ENCODE measurements at regions not wholly inside any gene's neighbourhood (a gene's known extent, or its start where the extent isn't known, plus 50 kb on each side); places are given as distances from the start of the nearest gene placed in this dataset.

GRCh38 chr14:50045039-50045711 is 71.2 kb downstream of the VCPKMT start:
- H3K27ac ChIP-seq, result peak overlapping the region; percentile 89
- H2AFZ ChIP-seq, result peak overlapping the region; percentile 54
- 52% methylated on average over 8 of the region's 8 CpGs for WGBS (ENCODE audit: low lambda C conversion rate, missing lambda C conversion rate)
- H3K4me2 ChIP-seq, result no peak overlapping the region
- no peaks in the 10 kb centered on the region for H3K36me3 ChIP-seq (replicated peaks; ENCODE audit: insufficient read depth, low read depth)
- H3K79me2 ChIP-seq, result no peaks in the 10 kb centered on the region
- DNase-seq (ENCODE audit: low spot score), result peak; percentile 73
- no peaks in the 10 kb centered on the region for H3K9me2 ChIP-seq (replicated peaks; ENCODE audit: insufficient read depth)
- no peak for TF ChIP-seq EZH2phosphoT487 (IDR thresholded peaks at IDR 0.05; ENCODE audit: low read depth, severe bottlenecking, unreplicated experiment)
- no peak for TF ChIP-seq CTCF (IDR thresholded peaks at IDR 0.05; ENCODE audit: poor library complexity)
- TF ChIP-seq EZH2 (IDR thresholded peaks at IDR 0.05; ENCODE audit: borderline replicate concordance), result no peak
- peaks cover 26% of the 10 kb centered on the region for H3K4me1 ChIP-seq (ENCODE audit: insufficient read depth)
- H3K4me3 ChIP-seq, result no peak overlapping the region
- no peaks in the 10 kb centered on the region for H3K27me3 ChIP-seq
- H3K9me3 ChIP-seq (ENCODE audit: low read depth), result no peaks in the 10 kb centered on the region
- no peaks in the 10 kb centered on the region for H4K20me1 ChIP-seq (ENCODE audit: insufficient read depth, poor library complexity, severe bottlenecking)

- Histone ChIP-seq H2AFZ (no peak overlapping the region), H3K36me3 (replicated peaks; ENCODE audit: insufficient read depth, low read depth) (no peaks in the 10 kb centered on the region), H3K4me2 (no peak overlapping the region), H3K9me2 (replicated peaks; ENCODE audit: insufficient read depth) (no peaks in the 10 kb centered on the region), H3K9me3 (ENCODE audit: low read depth) (no peaks in the 10 kb centered on the region), H3K4me3 (no peak overlapping the region), H3K79me2 (no peaks in the 10 kb centered on the region), H3K27ac (peak overlapping the region; percentile 89), H3K4me1 (ENCODE audit: insufficient read depth) (peaks cover 19% of the 10 kb centered on the region), H4K20me1 (ENCODE audit: insufficient read depth, poor library complexity, severe bottlenecking) (no peaks in the 10 kb centered on the region), H3K27me3 (no peaks in the 10 kb centered on the region)
- WGBS (ENCODE audit: low lambda C conversion rate, missing lambda C conversion rate), result 98% methylated on average over 2 of the region's 2 CpGs
- TF ChIP-seq CTCF (IDR thresholded peaks at IDR 0.05; ENCODE audit: poor library complexity), result no peak
- no peak for TF ChIP-seq EZH2 (IDR thresholded peaks at IDR 0.05; ENCODE audit: borderline replicate concordance)
- TF ChIP-seq EZH2phosphoT487 (IDR thresholded peaks at IDR 0.05; ENCODE audit: low read depth, severe bottlenecking, unreplicated experiment), result no peak
- no peak for DNase-seq (ENCODE audit: low spot score)
Measured at GRCh38 chr14:50045837-50046236, 70.5 kb downstream of the VCPKMT start.

GRCh38 chr14:50047274-50047676 is 69.1 kb downstream of the VCPKMT start:
- Histone ChIP-seq H3K79me2 (no peaks in the 10 kb centered on the region), H3K9me2 (replicated peaks; ENCODE audit: insufficient read depth) (no peaks in the 10 kb centered on the region), H3K4me1 (ENCODE audit: insufficient read depth) (peaks cover 19% of the 10 kb centered on the region), H3K36me3 (replicated peaks; ENCODE audit: insufficient read depth, low read depth) (no peaks in the 10 kb centered on the region), H3K9me3 (ENCODE audit: low read depth) (no peaks in the 10 kb centered on the region), H3K4me2 (no peak overlapping the region), H3K27me3 (no peaks in the 10 kb centered on the region), H3K4me3 (no peak overlapping the region), H4K20me1 (ENCODE audit: insufficient read depth, poor library complexity, severe bottlenecking) (no peaks in the 10 kb centered on the region), H2AFZ (no peak overlapping the region), H3K27ac (peak overlapping the region; percentile 89)
- peak; percentile 65 for DNase-seq (ENCODE audit: low spot score)
- TF ChIP-seq EZH2phosphoT487 (IDR thresholded peaks at IDR 0.05; ENCODE audit: low read depth, severe bottlenecking, unreplicated experiment) (no peak), CTCF (IDR thresholded peaks at IDR 0.05; ENCODE audit: poor library complexity) (no peak), EZH2 (IDR thresholded peaks at IDR 0.05; ENCODE audit: borderline replicate concordance) (no peak)
